ENCODE measurements at regions not wholly inside any gene's neighbourhood (a gene's known extent, or its start where the extent isn't known, plus 50 kb on each side); places are given as distances from the start of the nearest gene placed in this dataset.

DNA sequence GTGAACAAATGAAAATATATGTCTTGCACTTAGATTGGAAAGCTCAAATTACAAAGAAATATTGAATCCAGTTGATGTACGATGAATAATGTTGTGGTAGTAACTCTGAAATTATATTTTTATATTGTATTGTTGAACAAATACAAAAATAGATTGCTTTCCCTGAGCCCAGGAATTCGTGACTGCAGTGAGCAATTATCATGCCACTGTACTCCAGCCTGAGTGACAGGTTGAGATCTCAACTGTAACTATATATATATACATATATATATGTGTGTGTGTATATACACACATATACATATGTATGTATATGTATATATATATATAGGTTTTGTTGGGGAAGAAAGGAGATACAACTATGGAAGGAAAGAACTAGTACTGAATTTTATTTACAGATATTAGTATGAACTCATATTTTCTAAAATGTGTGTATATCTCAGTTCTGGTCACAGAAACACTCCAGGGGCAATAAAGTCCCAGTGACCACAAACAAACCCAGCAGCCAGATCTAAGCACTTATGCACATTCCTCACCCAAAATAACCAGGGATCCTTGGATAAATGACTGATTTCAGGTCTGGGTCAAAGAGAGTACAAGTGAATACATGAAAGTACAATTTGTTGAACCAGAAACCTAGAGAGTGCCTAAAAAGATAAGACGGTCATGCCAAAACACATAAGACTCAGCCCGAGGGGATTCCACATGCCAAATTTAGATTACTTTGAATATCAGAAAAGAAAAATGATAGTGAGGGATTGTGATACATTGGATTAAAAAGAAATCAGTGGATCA, 146.3 kb downstream of the TMX3 start:
- WGBS (ENCODE audit: insufficient coverage): no CpG with 5 or more reads among the region's 4 CpGs
- Histone ChIP-seq H3K9me3 (ENCODE audit: control insufficient read depth, insufficient read depth, low read length) (peaks cover 3% of the 10 kb centered on the region), H3K27me3 (ENCODE audit: control insufficient read depth, insufficient read depth, low read length) (no peaks in the 10 kb centered on the region), H3K4me3 (ENCODE audit: low read depth, low read length) (no peak overlapping the region), H3K27ac (ENCODE audit: low read depth, low read length) (no peak overlapping the region), H3K4me1 (ENCODE audit: control insufficient read depth, insufficient read depth, low read length) (no peaks in the 10 kb centered on the region), H3K36me3 (ENCODE audit: control insufficient read depth, insufficient read depth, low read length) (no peaks in the 10 kb centered on the region)
- peak in 1 of 6 donors; percentile 11 for DNase-seq (ENCODE audit: low read depth in 4 of 6, low spot score in 6 of 6)

DNA sequence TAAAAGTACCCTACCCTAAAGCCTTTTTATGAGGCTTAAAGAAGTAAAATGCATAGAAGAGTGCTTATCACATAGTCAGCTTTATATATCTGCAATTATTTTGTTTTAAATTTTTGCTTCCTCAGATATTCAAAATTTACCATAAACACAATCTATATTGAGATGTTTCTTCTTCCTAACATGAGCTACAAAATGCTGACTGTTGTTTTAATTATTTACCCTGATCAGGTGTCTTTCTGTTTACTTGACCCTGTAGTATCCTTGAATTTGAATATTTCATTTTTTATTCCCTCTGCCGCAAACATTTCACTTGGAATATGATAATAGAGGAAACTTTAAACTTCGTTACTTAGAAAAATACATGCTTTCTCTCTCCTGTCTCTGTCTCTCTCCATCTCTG, 147.9 kb downstream of the TMX3 start:
- Histone ChIP-seq H3K9me3 (ENCODE audit: control insufficient read depth, insufficient read depth, low read length) (no peaks in the 10 kb centered on the region), H3K27ac (ENCODE audit: low read depth, low read length) (no peak overlapping the region), H3K4me1 (ENCODE audit: control insufficient read depth, insufficient read depth, low read length) (no peaks in the 10 kb centered on the region), H3K27me3 (ENCODE audit: control insufficient read depth, insufficient read depth, low read length) (no peaks in the 10 kb centered on the region), H3K4me3 (ENCODE audit: low read depth, low read length) (no peak overlapping the region), H3K36me3 (ENCODE audit: control insufficient read depth, insufficient read depth, low read length) (no peaks in the 10 kb centered on the region)
- no CpG with 5 or more reads among the region's 2 CpGs for WGBS (ENCODE audit: insufficient coverage)
- DNase-seq (ENCODE audit: low read depth in 4 of 6, low spot score in 6 of 6): no peak

DNA sequence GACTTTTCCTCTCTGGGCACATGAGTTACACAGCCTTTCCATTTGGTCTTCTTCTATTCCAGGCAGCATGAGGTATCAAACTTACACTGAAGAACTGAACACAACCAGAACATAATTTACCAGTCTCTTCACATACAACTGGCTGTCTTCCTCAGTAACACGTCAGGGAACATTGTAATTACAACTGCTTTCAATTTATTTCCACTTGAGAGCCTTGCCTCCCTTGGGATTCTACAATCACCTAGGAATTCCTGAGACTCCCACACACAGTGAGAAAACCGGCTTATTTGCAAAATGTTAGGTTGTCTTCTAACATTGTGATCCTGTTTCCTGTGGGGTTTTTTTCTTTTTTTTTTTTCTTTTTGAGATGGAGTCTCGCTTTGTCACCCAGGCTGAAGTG, 149.9 kb downstream of the TMX3 start:
- H3K4me1 ChIP-seq (ENCODE audit: control insufficient read depth, insufficient read depth, low read length): no peaks in the 10 kb centered on the region
- H3K27ac ChIP-seq (ENCODE audit: low read depth, low read length): no peak overlapping the region
- H3K36me3 ChIP-seq (ENCODE audit: control insufficient read depth, insufficient read depth, low read length): no peaks in the 10 kb centered on the region
- H3K4me3 ChIP-seq (ENCODE audit: low read depth, low read length): no peak overlapping the region
- H3K27me3 ChIP-seq (ENCODE audit: control insufficient read depth, insufficient read depth, low read length): no peaks in the 10 kb centered on the region
- no peaks in the 10 kb centered on the region for H3K9me3 ChIP-seq (ENCODE audit: control insufficient read depth, insufficient read depth, low read length)
- peak in 1 of 6 donors; percentile 75 for DNase-seq (ENCODE audit: low read depth in 4 of 6, low spot score in 6 of 6)
- 25% methylated on average over 1 of the region's 3 CpGs for WGBS (ENCODE audit: insufficient coverage)

DNA sequence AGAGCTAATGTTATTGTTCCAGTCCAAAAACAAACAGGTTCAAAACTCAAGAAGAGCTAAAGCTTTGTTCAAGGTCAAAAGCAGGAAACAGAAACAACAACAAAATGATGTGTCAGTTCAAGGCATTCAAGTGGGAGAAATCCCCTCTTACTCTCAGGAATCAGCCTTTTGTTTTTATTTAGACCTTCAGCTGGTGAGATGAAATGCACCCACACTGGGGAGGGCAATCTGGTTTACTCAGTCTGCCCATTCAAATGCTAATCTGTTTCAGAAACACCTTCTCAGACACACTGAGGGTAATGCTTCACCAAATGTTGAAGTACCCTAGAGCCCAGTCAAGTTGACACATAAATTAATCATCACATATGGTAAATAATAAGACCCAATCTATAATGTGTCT, 150.6 kb downstream of the TMX3 start:
- H3K4me1 ChIP-seq (ENCODE audit: control insufficient read depth, insufficient read depth, low read length): no peaks in the 10 kb centered on the region
- no peaks in the 10 kb centered on the region for H3K27me3 ChIP-seq (ENCODE audit: control insufficient read depth, insufficient read depth, low read length)
- H3K36me3 ChIP-seq (ENCODE audit: control insufficient read depth, insufficient read depth, low read length): no peaks in the 10 kb centered on the region
- H3K9me3 ChIP-seq (ENCODE audit: control insufficient read depth, insufficient read depth, low read length): no peaks in the 10 kb centered on the region
- DNase-seq (ENCODE audit: low read depth in 4 of 6, low spot score in 6 of 6): no peak
- no peak overlapping the region for H3K4me3 ChIP-seq (ENCODE audit: low read depth, low read length)
- no peak overlapping the region for H3K27ac ChIP-seq (ENCODE audit: low read depth, low read length)

DNA sequence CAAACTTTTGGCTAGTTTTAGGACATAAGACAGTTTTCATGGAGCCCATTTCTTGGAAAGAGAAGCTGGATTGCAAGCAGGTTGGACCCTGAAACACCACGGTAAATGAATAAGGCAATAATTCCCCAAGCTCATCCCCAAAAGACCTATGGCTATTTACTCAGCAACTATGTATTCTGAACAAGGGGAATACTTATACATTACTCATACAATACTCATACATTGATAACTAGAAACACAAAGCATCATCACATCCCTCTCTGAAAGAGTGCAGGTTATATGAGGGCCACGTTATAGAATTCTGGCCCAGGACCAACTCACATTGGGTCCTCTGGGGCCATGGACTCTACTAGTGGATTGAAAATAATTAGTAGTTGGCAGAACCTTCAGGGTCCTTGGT, 154.8 kb downstream of the TMX3 start:
- no peaks in the 10 kb centered on the region for H3K9me3 ChIP-seq (ENCODE audit: control insufficient read depth, insufficient read depth, low read length)
- H3K4me1 ChIP-seq (ENCODE audit: control insufficient read depth, insufficient read depth, low read length): no peaks in the 10 kb centered on the region
- H3K36me3 ChIP-seq (ENCODE audit: control insufficient read depth, insufficient read depth, low read length): no peaks in the 10 kb centered on the region
- no peaks in the 10 kb centered on the region for H3K27me3 ChIP-seq (ENCODE audit: control insufficient read depth, insufficient read depth, low read length)
- H3K27ac ChIP-seq (ENCODE audit: low read depth, low read length): no peak overlapping the region
- DNase-seq (ENCODE audit: low read depth in 4 of 6, low spot score in 6 of 6): no peak
- no peak overlapping the region for H3K4me3 ChIP-seq (ENCODE audit: low read depth, low read length)
- WGBS (ENCODE audit: insufficient coverage): no CpG with 5 or more reads among the region's 2 CpGs

DNA sequence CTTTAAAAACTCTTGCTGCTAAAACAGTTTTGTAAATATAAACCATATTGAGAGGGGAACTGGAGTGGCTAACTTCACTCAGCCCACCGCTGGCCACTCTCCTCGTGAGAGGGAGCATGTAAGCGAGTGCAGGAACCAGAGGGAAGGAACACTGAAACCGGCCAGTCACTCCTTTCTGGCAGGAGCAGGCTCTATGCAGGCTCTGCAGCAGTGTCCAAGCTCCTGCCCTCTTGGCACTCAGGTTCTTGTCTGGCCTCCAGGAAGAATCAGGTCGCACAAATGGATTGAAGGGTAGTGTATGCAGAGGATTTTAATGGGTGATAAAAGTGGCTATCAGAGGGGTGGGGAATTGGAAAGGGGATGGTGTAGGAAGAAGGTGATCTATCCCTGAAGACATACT, 157.7 kb downstream of the TMX3 start:
- no peaks in the 10 kb centered on the region for H3K4me1 ChIP-seq (ENCODE audit: control insufficient read depth, insufficient read depth, low read length)
- H3K27me3 ChIP-seq (ENCODE audit: control insufficient read depth, insufficient read depth, low read length): no peaks in the 10 kb centered on the region
- no peak overlapping the region for H3K27ac ChIP-seq (ENCODE audit: low read depth, low read length)
- no peak overlapping the region for H3K4me3 ChIP-seq (ENCODE audit: low read depth, low read length)
- H3K36me3 ChIP-seq (ENCODE audit: control insufficient read depth, insufficient read depth, low read length): no peaks in the 10 kb centered on the region
- 88% methylated on average over 5 of the region's 5 CpGs for WGBS (ENCODE audit: insufficient coverage)
- no peak for DNase-seq (ENCODE audit: low read depth in 4 of 6, low spot score in 6 of 6)
- H3K9me3 ChIP-seq (ENCODE audit: control insufficient read depth, insufficient read depth, low read length): no peaks in the 10 kb centered on the region

DNA sequence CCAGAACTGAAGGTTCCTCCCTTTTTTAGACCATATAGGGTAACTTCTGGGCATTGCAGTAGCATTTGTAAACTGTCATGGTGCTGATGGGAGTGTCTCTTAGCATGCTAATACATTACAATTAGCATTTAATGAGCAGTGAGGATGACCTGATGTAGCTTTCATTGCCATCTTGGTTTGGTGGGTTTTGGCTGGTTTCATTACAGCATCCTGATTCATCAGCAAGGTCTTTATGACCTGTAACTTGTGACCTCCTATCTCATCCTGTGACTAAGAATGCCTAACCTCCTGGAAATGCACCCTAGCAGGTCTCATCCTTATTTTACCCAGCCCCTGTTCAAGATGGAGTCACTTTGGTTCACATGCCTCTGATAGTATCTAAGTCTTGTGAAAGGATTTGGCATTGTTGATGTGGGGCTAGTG, 159.0 kb downstream of the TMX3 start:
- Histone ChIP-seq H3K4me1 (ENCODE audit: control insufficient read depth, insufficient read depth, low read length) (no peaks in the 10 kb centered on the region), H3K27ac (ENCODE audit: low read depth, low read length) (no peak overlapping the region), H3K36me3 (ENCODE audit: control insufficient read depth, insufficient read depth, low read length) (no peaks in the 10 kb centered on the region), H3K9me3 (ENCODE audit: control insufficient read depth, insufficient read depth, low read length) (no peaks in the 10 kb centered on the region), H3K4me3 (ENCODE audit: low read depth, low read length) (no peak overlapping the region), H3K27me3 (ENCODE audit: control insufficient read depth, insufficient read depth, low read length) (no peaks in the 10 kb centered on the region)
- DNase-seq (ENCODE audit: low read depth in 4 of 6, low spot score in 6 of 6): no peak

DNA sequence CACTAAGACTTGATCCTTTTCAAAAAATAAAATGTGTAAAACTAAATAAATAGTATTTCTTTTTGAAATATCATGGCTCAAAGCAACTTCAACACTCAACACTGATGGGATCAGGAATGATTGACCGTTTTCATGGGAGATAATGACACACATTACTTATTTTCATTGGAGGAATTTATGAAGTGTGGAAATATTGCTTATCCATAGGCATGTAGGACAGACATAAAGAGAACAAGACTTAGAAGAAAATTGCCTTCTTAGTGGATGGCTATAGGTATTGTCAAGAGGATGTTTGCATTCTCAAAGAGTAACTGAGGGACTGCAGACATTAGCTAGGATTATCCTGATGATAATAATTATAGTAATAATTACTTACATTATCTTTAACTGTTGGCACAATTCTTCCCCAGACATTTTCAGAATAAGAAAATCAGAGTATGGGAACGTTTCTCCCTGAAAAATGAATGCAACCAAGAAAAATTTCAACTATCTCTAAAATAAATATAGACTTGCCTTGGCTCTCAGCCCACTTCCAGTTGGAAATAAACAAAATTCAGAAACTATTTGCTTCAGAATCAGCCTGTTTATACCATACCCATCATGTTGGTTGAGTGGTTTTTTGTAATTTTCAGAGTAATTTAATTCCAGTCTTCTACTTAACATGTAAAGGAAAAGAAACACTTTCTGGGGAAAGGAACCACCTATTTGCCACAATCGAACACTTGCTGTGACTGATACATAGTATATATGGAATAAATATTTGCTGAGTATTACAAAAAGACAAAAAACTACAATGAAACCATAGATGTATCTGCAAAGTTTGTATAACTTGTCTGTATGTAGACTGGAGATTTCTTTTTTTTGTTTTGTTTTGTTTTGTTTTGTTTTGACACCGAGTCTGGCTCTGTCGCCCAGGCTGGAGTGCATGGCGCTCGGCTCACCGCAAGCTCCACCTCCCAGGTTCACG, 165.7 kb downstream of the TMX3 start:
- H3K9me3 ChIP-seq (ENCODE audit: control insufficient read depth, insufficient read depth, low read length): no peaks in the 10 kb centered on the region
- DNase-seq (ENCODE audit: low read depth in 4 of 6, low spot score in 6 of 6): peak in 1 of 6 donors; percentile 14
- 93% methylated on average over 6 of the region's 9 CpGs for WGBS (ENCODE audit: insufficient coverage)
- no peaks in the 10 kb centered on the region for H3K36me3 ChIP-seq (ENCODE audit: control insufficient read depth, insufficient read depth, low read length)
- no peaks in the 10 kb centered on the region for H3K27me3 ChIP-seq (ENCODE audit: control insufficient read depth, insufficient read depth, low read length)
- H3K4me3 ChIP-seq (ENCODE audit: low read depth, low read length): no peak overlapping the region
- H3K4me1 ChIP-seq (ENCODE audit: control insufficient read depth, insufficient read depth, low read length): no peaks in the 10 kb centered on the region
- H3K27ac ChIP-seq (ENCODE audit: low read depth, low read length): no peak overlapping the region

DNA sequence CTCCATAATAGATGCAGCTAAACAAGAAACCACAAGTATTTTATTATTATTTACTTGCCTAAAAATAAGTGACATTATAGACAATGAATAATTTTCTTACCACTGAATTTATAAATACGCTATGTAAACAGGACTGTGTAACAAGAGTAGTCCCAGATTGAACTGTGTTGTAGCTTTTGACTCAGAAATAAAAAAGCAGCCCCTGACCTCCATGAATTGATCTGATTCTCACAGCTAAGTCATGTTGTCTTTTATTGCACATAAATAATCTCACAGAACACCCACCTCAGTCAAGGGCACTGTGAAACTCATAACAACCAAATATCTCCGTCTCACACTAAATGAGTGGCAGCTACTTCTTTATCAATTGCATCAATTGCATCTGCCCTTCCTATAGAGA, 171.6 kb downstream of the TMX3 start:
- Histone ChIP-seq H3K9me3 (ENCODE audit: control insufficient read depth, insufficient read depth, low read length) (no peaks in the 10 kb centered on the region), H3K27ac (ENCODE audit: low read depth, low read length) (no peak overlapping the region), H3K27me3 (ENCODE audit: control insufficient read depth, insufficient read depth, low read length) (no peaks in the 10 kb centered on the region), H3K36me3 (ENCODE audit: control insufficient read depth, insufficient read depth, low read length) (no peaks in the 10 kb centered on the region), H3K4me3 (ENCODE audit: low read depth, low read length) (no peak overlapping the region), H3K4me1 (ENCODE audit: control insufficient read depth, insufficient read depth, low read length) (no peaks in the 10 kb centered on the region)
- DNase-seq (ENCODE audit: low read depth in 4 of 6, low spot score in 6 of 6): no peak
- 100% methylated on average over 1 of the region's 2 CpGs for WGBS (ENCODE audit: insufficient coverage)

DNA sequence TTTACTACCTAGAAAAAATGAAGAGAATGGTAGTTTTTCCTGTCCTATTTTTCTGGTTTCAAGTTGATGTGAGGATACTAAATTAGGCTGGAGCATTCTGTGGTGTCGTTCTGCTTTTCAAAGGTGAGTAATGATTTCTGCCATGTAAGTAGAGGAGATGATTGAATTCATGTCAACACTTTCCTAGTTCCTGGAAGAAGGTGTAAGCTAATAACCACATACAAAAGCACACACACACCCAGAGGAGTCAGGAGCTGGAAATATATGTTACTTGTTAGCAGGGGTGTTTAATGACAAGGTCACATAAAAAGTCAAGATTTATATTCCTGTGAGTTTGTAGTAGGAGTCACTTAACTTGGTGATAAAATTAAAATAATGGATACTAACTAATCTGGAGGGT, 172.1 kb downstream of the TMX3 start:
- peak in 1 of 6 donors; percentile 13 for DNase-seq (ENCODE audit: low read depth in 4 of 6, low spot score in 6 of 6)
- WGBS (ENCODE audit: insufficient coverage): no CpG with 5 or more reads among the region's 1 CpG
- no peaks in the 10 kb centered on the region for H3K36me3 ChIP-seq (ENCODE audit: control insufficient read depth, insufficient read depth, low read length)
- H3K4me1 ChIP-seq (ENCODE audit: control insufficient read depth, insufficient read depth, low read length): no peaks in the 10 kb centered on the region
- no peaks in the 10 kb centered on the region for H3K9me3 ChIP-seq (ENCODE audit: control insufficient read depth, insufficient read depth, low read length)
- no peak overlapping the region for H3K27ac ChIP-seq (ENCODE audit: low read depth, low read length)
- no peak overlapping the region for H3K4me3 ChIP-seq (ENCODE audit: low read depth, low read length)
- H3K27me3 ChIP-seq (ENCODE audit: control insufficient read depth, insufficient read depth, low read length): no peaks in the 10 kb centered on the region

All from spinal cord (tissue), 9 donors.